GM21526 (cell line): ENCODE measurements at regions not wholly inside any gene's neighbourhood (a gene's known extent, or its start where the extent isn't known, plus 50 kb on each side); places are given as distances from the start of the nearest gene placed in this dataset.
A peak's percentile ranks its signal among the peaks of the same experiment; 100 is the strongest.

Experiments
- ATAC-seq: cut with Tn5 transposase; IDR thresholded peaks from one replicate; pipeline ENCODE4 v1.9.1; 2021; ENCODE audit warnings: moderate library complexity; ENCODE audit not compliant: unreplicated experiment, low FRiP score

GRCh38 chr12:41983394-41983793 lies 161.3 kb downstream of the GXYLT1 start:
- no peak for ATAC-seq

GRCh38 chr12:41981758-41982157 lies 162.9 kb downstream of the GXYLT1 start:
- ATAC-seq: no peak

- no peak for ATAC-seq
Measured at GRCh38 chr12:41981013-41981412, 163.7 kb downstream of the GXYLT1 start.

- ATAC-seq: no peak
Measured at GRCh38 chr12:41980390-41980789, 164.3 kb downstream of the GXYLT1 start.

- ATAC-seq: no peak
Measured at GRCh38 chr12:41979574-41979973, 165.1 kb downstream of the GXYLT1 start.

- no peak for ATAC-seq
Measured at GRCh38 chr12:41972598-41972997, 172.1 kb downstream of the GXYLT1 start.

- no peak for ATAC-seq
Measured at GRCh38 chr12:41972196-41972595, 172.5 kb downstream of the GXYLT1 start.

- ATAC-seq: no peak
Measured at GRCh38 chr12:41970744-41971143, 173.9 kb downstream of the GXYLT1 start.

- ATAC-seq: no peak
Measured at GRCh38 chr12:41968599-41968998, 176.1 kb downstream of the GXYLT1 start.

- ATAC-seq: no peak
Measured at GRCh38 chr12:41967668-41968500, 176.8 kb downstream of the GXYLT1 start.

GRCh38 chr12:41966916-41967315 lies 177.8 kb downstream of the GXYLT1 start:
- no peak for ATAC-seq

- no peak for ATAC-seq
Measured at GRCh38 chr12:41966001-41966400, 178.7 kb downstream of the GXYLT1 start.

GRCh38 chr12:41963398-41963797 lies 181.3 kb downstream of the GXYLT1 start:
- no peak for ATAC-seq

- ATAC-seq: no peak
Measured at GRCh38 chr12:41962171-41962572, 182.5 kb downstream of the GXYLT1 start.

GRCh38 chr12:41959271-41959670 lies 185.4 kb downstream of the GXYLT1 start:
- no peak for ATAC-seq

GRCh38 chr12:41956353-41956752 lies 188.3 kb downstream of the GXYLT1 start:
- ATAC-seq: no peak

- peak; percentile 76 for ATAC-seq
Measured at GRCh38 chr12:41950455-41950854, 194.2 kb downstream of the GXYLT1 start.

- no peak for ATAC-seq
Measured at GRCh38 chr12:41946106-41946505, 198.6 kb downstream of the GXYLT1 start.

GRCh38 chr12:41944216-41944615 lies 200.5 kb downstream of the GXYLT1 start:
- no peak for ATAC-seq

GRCh38 chr12:41943671-41944070 lies 201.0 kb downstream of the GXYLT1 start:
- ATAC-seq: no peak

GRCh38 chr12:41942354-41942753 lies 202.3 kb downstream of the GXYLT1 start:
- ATAC-seq: no peak

GRCh38 chr12:41941079-41941478 lies 203.6 kb downstream of the GXYLT1 start:
- ATAC-seq: no peak
